NCI-H2196 (cell line): ENCODE measurements at regions not wholly inside any gene's neighbourhood (a gene's known extent, or its start where the extent isn't known, plus 50 kb on each side); places are given as distances from the start of the nearest gene placed in this dataset.
"Not testable (repeated sequence)": the region's sequence is repeated elsewhere in the genome, so short reads cannot be mapped to it uniquely, and the experiment has no call there.

ENCODE experiments used
- DNase-seq: peaks from one replicate; lab custom pipeline; 2025; ENCODE audit not compliant: unreplicated experiment; lab: John Stamatoyannopoulos, UW

- no peak for DNase-seq
These were observed 1578.8 kb upstream of the WWC1 start for GRCh38 chr5:166712447-166713185.

- no peak for DNase-seq
These were observed 1578.2 kb upstream of the WWC1 start for GRCh38 chr5:166713295-166713694.

GRCh38 chr5:166716856-166717492 is 1574.5 kb upstream of the WWC1 start:
- no peak for DNase-seq

GRCh38 chr5:166719991-166720390 is 1571.5 kb upstream of the WWC1 start:
- DNase-seq, result no peak

GRCh38 chr5:166722939-166723338 is 1568.5 kb upstream of the WWC1 start:
- no peak for DNase-seq

- DNase-seq, result no peak
These were observed 1567.2 kb upstream of the WWC1 start for GRCh38 chr5:166724284-166724683.

- DNase-seq, result no peak
These were observed 1565.9 kb upstream of the WWC1 start for GRCh38 chr5:166725593-166725992.

- DNase-seq, result no peak
These were observed 1565.0 kb upstream of the WWC1 start for GRCh38 chr5:166726406-166726805.

- not testable (repeated sequence) for DNase-seq
These were observed 1548.5 kb upstream of the WWC1 start for GRCh38 chr5:166742951-166743350.

GRCh38 chr5:166746506-166746905 is 1544.9 kb upstream of the WWC1 start:
- DNase-seq, result no peak

- no peak for DNase-seq
These were observed 1541.1 kb upstream of the WWC1 start for GRCh38 chr5:166750376-166750775.

GRCh38 chr5:166758151-166758550 is 1533.3 kb upstream of the WWC1 start:
- no peak for DNase-seq

- no peak for DNase-seq
These were observed 1523.6 kb upstream of the WWC1 start for GRCh38 chr5:166767858-166768257.

- no peak for DNase-seq
These were observed 1522.9 kb upstream of the WWC1 start for GRCh38 chr5:166768536-166768935.

- no peak for DNase-seq
These were observed 1518.7 kb upstream of the WWC1 start for GRCh38 chr5:166772770-166773169.

GRCh38 chr5:166781737-166782136 is 1509.7 kb upstream of the WWC1 start:
- no peak for DNase-seq

- DNase-seq, result no peak
These were observed 1506.8 kb upstream of the WWC1 start for GRCh38 chr5:166784545-166785078.

- DNase-seq, result no peak
These were observed 1505.3 kb upstream of the WWC1 start for GRCh38 chr5:166786178-166786577.

GRCh38 chr5:166786889-166787288 is 1504.6 kb upstream of the WWC1 start:
- DNase-seq, result no peak

- DNase-seq, result no peak
These were observed 1503.4 kb upstream of the WWC1 start for GRCh38 chr5:166788050-166788449.

- no peak for DNase-seq
These were observed 1495.7 kb upstream of the WWC1 start for GRCh38 chr5:166795756-166796155.

GRCh38 chr5:166803058-166803457 is 1488.4 kb upstream of the WWC1 start:
- DNase-seq, result no peak
